GM12892 (cell line): ENCODE measurements at regions not wholly inside any gene's neighbourhood (a gene's known extent, or its start where the extent isn't known, plus 50 kb on each side); places are given as distances from the start of the nearest gene placed in this dataset.

Source experiments
- POLR2A ChIP-seq: IDR thresholded peaks from 2 replicates; pipeline ENCODE4 v1.6.1; 2011; ENCODE audit warnings: low read depth, low read length, control low read depth
- POLR2AphosphoS5 ChIP-seq: IDR thresholded peaks from 2 replicates; pipeline ENCODE4 v1.6.1; 2011; ENCODE audit warnings: low read depth, low read length, control low read depth
- TAF1 ChIP-seq: IDR thresholded peaks from 2 replicates; pipeline ENCODE4 v1.6.1; 2011; ENCODE audit warnings: low read depth, mild to moderate bottlenecking, control low read depth, low read length, borderline replicate concordance

- TF ChIP-seq POLR2A, result no peak
- no peak for TF ChIP-seq POLR2AphosphoS5
- TF ChIP-seq TAF1, result no peak
Measured at GRCh38 chr1:168477792-168478191, 66.0 kb downstream of the XCL2 start.
